ENCODE measurements at regions not wholly inside any gene's neighbourhood (a gene's known extent, or its start where the extent isn't known, plus 50 kb on each side); places are given as distances from the start of the nearest gene placed in this dataset.

- intact Hi-C loops (cut with micrococcal nuclease): no loop called here
- H3K4me1 Mint-ChIP-seq: no peaks in the 10 kb centered on the region
- peaks cover 6% of the 10 kb centered on the region for H3K36me3 Mint-ChIP-seq
- ATAC-seq (no peak), DNase-seq (no peak)
- no peak overlapping the region for H3K4me3 Mint-ChIP-seq
- no peaks in the 10 kb centered on the region for H3K27me3 ChIP-seq (ENCODE audit: control insufficient read depth, insufficient read depth, low read length)
- H3K9me3 ChIP-seq (ENCODE audit: control insufficient read depth, insufficient read depth, low read length): no peaks in the 10 kb centered on the region
- H3K27ac ChIP-seq (ENCODE audit: low read length): no peak overlapping the region
- no peak overlapping the region for H3K4me3 ChIP-seq (ENCODE audit: low read length)
- H3K36me3 ChIP-seq (ENCODE audit: control insufficient read depth, insufficient read depth, low read length): no peaks in the 10 kb centered on the region
- no peaks in the 10 kb centered on the region for H3K27me3 Mint-ChIP-seq (ENCODE audit: low read depth in 2 of 2)
- H3K4me1 ChIP-seq (ENCODE audit: control insufficient read depth, insufficient read depth, low read length): no peaks in the 10 kb centered on the region
- TF ChIP-seq, protein P1, sequence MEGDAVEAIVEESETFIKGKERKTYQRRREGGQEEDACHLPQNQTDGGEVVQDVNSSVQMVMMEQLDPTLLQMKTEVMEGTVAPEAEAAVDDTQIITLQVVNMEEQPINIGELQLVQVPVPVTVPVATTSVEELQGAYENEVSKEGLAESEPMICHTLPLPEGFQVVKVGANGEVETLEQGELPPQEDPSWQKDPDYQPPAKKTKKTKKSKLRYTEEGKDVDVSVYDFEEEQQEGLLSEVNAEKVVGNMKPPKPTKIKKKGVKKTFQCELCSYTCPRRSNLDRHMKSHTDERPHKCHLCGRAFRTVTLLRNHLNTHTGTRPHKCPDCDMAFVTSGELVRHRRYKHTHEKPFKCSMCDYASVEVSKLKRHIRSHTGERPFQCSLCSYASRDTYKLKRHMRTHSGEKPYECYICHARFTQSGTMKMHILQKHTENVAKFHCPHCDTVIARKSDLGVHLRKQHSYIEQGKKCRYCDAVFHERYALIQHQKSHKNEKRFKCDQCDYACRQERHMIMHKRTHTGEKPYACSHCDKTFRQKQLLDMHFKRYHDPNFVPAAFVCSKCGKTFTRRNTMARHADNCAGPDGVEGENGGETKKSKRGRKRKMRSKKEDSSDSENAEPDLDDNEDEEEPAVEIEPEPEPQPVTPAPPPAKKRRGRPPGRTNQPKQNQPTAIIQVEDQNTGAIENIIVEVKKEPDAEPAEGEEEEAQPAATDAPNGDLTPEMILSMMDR (IDR thresholded peaks at IDR 0.05): no peak
- no peak overlapping the region for H3K27ac Mint-ChIP-seq
- H3K9me3 Mint-ChIP-seq: peaks cover 16 to 23% of the 10 kb centered on the region in 2 donors
These were observed 172.3 kb upstream of the GPR149 start for GRCh38 chr3:154602241-154602640.

GRCh38 chr3:154598166-154598565, 168.2 kb upstream of the GPR149 start:
- H3K9me3 ChIP-seq (ENCODE audit: control insufficient read depth, insufficient read depth, low read length): no peaks in the 10 kb centered on the region
- Mint-ChIP-seq H3K9me3 (peaks cover 20 to 25% of the 10 kb centered on the region in 2 donors), H3K4me3 (no peak overlapping the region), H3K36me3 (peaks cover 6% of the 10 kb centered on the region), H3K27ac (no peak overlapping the region), H3K4me1 (no peaks in the 10 kb centered on the region), H3K27me3 (ENCODE audit: low read depth in 2 of 2) (no peaks in the 10 kb centered on the region)
- DNase-seq (no peak), ATAC-seq (no peak)
- intact Hi-C loops (cut with micrococcal nuclease): no loop called here
- no peak overlapping the region for H3K27ac ChIP-seq (ENCODE audit: low read length)
- WGBS (ENCODE audit: insufficient coverage): 92% methylated on average over 3 of the region's 3 CpGs
- H3K36me3 ChIP-seq (ENCODE audit: control insufficient read depth, insufficient read depth, low read length): no peaks in the 10 kb centered on the region
- no peaks in the 10 kb centered on the region for H3K4me1 ChIP-seq (ENCODE audit: control insufficient read depth, insufficient read depth, low read length)
- no peak overlapping the region for H3K4me3 ChIP-seq (ENCODE audit: low read length)
- TF ChIP-seq, protein P1 (IDR thresholded peaks at IDR 0.05): no peak
- H3K27me3 ChIP-seq (ENCODE audit: control insufficient read depth, insufficient read depth, low read length): no peaks in the 10 kb centered on the region

DNA sequence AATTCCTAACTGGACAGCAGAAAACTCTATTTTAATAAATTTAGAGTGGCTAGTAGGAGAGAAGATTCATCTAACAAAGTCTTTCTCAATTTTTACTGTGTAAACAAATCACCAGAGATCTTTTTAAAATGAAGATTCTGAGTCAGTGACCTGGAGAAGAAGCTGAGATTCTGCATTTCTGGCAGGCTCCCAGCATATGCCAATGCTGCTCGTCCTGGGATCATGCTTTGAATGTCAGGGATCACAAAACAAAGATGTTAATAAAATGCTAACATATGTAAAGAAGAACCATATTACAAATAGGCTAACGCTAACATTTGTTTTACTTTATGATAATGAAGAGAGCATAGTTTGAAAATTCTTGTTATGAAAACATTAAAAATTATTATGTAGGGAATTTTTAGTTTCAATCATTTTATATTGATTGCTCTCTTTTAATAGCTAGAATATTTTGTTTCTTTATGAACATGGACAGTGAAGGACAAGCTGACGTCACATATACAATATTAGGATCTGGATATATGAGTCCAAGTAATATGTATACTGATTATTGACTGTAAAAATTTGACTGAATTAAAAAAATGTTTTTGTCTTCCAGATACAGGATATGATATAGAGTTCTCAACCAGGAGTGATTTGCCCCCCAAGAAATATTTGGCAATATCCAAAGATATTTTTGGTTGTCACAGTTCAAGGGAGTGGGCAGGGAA, 160.8 kb upstream of the GPR149 start:
- H3K4me1 ChIP-seq (ENCODE audit: control insufficient read depth, insufficient read depth, low read length): no peaks in the 10 kb centered on the region
- no peak overlapping the region for H3K4me3 ChIP-seq (ENCODE audit: low read length)
- 100% methylated on average over 1 of the region's 3 CpGs for WGBS (ENCODE audit: insufficient coverage)
- DNase-seq (no peak), ATAC-seq (no peak)
- no peak overlapping the region for H3K27ac ChIP-seq (ENCODE audit: low read length)
- Mint-ChIP-seq H3K36me3 (no peaks in the 10 kb centered on the region), H3K27me3 (ENCODE audit: low read depth in 2 of 2) (no peaks in the 10 kb centered on the region), H3K9me3 (peaks cover 5 to 10% of the 10 kb centered on the region in 2 donors), H3K4me3 (no peak overlapping the region), H3K27ac (no peak overlapping the region), H3K4me1 (no peaks in the 10 kb centered on the region)
- H3K27me3 ChIP-seq (ENCODE audit: control insufficient read depth, insufficient read depth, low read length): no peaks in the 10 kb centered on the region
- TF ChIP-seq, protein P1 (IDR thresholded peaks at IDR 0.05): no peak
- intact Hi-C loops (cut with micrococcal nuclease): no loop called here
- no peaks in the 10 kb centered on the region for H3K9me3 ChIP-seq (ENCODE audit: control insufficient read depth, insufficient read depth, low read length)
- H3K36me3 ChIP-seq (ENCODE audit: control insufficient read depth, insufficient read depth, low read length): no peaks in the 10 kb centered on the region

- no peak overlapping the region for H3K27ac ChIP-seq (ENCODE audit: low read length)
- H3K4me3 ChIP-seq (ENCODE audit: low read length): no peak overlapping the region
- H3K27ac Mint-ChIP-seq: no peak overlapping the region
- no peaks in the 10 kb centered on the region for H3K4me1 Mint-ChIP-seq
- H3K4me1 ChIP-seq (ENCODE audit: control insufficient read depth, insufficient read depth, low read length): no peaks in the 10 kb centered on the region
- no peaks in the 10 kb centered on the region for H3K27me3 ChIP-seq (ENCODE audit: control insufficient read depth, insufficient read depth, low read length)
- no peaks in the 10 kb centered on the region for H3K36me3 ChIP-seq (ENCODE audit: control insufficient read depth, insufficient read depth, low read length)
- no peaks in the 10 kb centered on the region for H3K36me3 Mint-ChIP-seq
- intact Hi-C loops (cut with micrococcal nuclease): no loop called here
- H3K9me3 ChIP-seq (ENCODE audit: control insufficient read depth, insufficient read depth, low read length): no peaks in the 10 kb centered on the region
- no peaks in the 10 kb centered on the region for H3K27me3 Mint-ChIP-seq (ENCODE audit: low read depth in 2 of 2)
- H3K9me3 Mint-ChIP-seq: peaks cover 5 to 10% of the 10 kb centered on the region in 2 donors
- DNase-seq: no peak
- no peak overlapping the region for H3K4me3 Mint-ChIP-seq
- TF ChIP-seq, protein P1 (IDR thresholded peaks at IDR 0.05): no peak
- 84% methylated on average over 3 of the region's 3 CpGs for WGBS (ENCODE audit: insufficient coverage)
- no peak for ATAC-seq
These were observed 158.8 kb upstream of the GPR149 start for GRCh38 chr3:154588831-154589230.
